Loucy (cell line): ENCODE measurements at regions not wholly inside any gene's neighbourhood (a gene's known extent, or its start where the extent isn't known, plus 50 kb on each side); places are given as distances from the start of the nearest gene placed in this dataset.

Experiments
- H2AFZ ChIP-seq: fragments of 200-600 bp; sonication (generic); 2 replicates; pipeline ENCODE4 v1.6.0; 2016; ENCODE audit warnings: antibody characterized with exemption, mild to moderate bottlenecking, low read length, moderate library complexity
- H3F3A ChIP-seq: fragments of 200-600 bp; 2 replicates; pipeline ENCODE4 v1.6.0; 2016; ENCODE audit warnings: antibody characterized with exemption, low read depth, mild to moderate bottlenecking
- H3K27me3 ChIP-seq: fragments of 200-600 bp; sonication (generic); 2 replicates; pipeline ENCODE4 v1.6.1; 2014; ENCODE audit warnings: low read length, mild to moderate bottlenecking; ENCODE audit not compliant: insufficient read depth, poor library complexity, severe bottlenecking
- H3K36me3 ChIP-seq: fragments of 200-600 bp; sonication (generic); 2 replicates; pipeline ENCODE4 v1.6.1; 2016; ENCODE audit warnings: low read length; ENCODE audit not compliant: insufficient read depth
- H3K4me1 ChIP-seq: fragments of 200-600 bp; sonication (generic); 2 replicates; pipeline ENCODE4 v1.5.1; 2014; ENCODE audit warnings: low read length, mild to moderate bottlenecking; ENCODE audit not compliant: insufficient read depth, poor library complexity, severe bottlenecking
- H3K4me2 ChIP-seq: fragments of 200-600 bp; sonication (generic); 2 replicates; pipeline ENCODE4 v1.6.0; 2014; ENCODE audit warnings: antibody characterized with exemption, low read length, low read depth, mild to moderate bottlenecking; ENCODE audit not compliant: poor library complexity, severe bottlenecking
- H3K4me3 ChIP-seq: fragments of 200-600 bp; sonication (generic); 2 replicates; pipeline ENCODE4 v1.5.1; 2014; ENCODE audit warnings: low read length, mild to moderate bottlenecking, mixed read lengths; ENCODE audit not compliant: poor library complexity, severe bottlenecking
- H3K79me2 ChIP-seq: fragments of 200-600 bp; sonication (generic); 2 replicates; pipeline ENCODE4 v1.6.1; 2014; ENCODE audit warnings: low read length; ENCODE audit not compliant: insufficient read depth
- H3K9ac ChIP-seq: fragments of 200-600 bp; sonication (generic); 2 replicates; pipeline ENCODE4 v1.6.0; 2014; ENCODE audit warnings: mild to moderate bottlenecking, low read depth, low read length, moderate library complexity; ENCODE audit not compliant: poor library complexity, severe bottlenecking
- H3K9me2 ChIP-seq: fragments of 200-600 bp; sonication (generic); replicated peaks from 2 replicates; pipeline ENCODE4 v1.6.1; 2016; ENCODE audit warnings: low read depth, low read length, mixed read lengths
- H3K9me3 ChIP-seq: fragments of 200-600 bp; sonication (generic); 2 replicates; pipeline ENCODE4 v1.6.1; 2014; ENCODE audit warnings: mild to moderate bottlenecking, antibody characterized with exemption, low read length, low read depth; ENCODE audit not compliant: insufficient read depth
- H4K20me1 ChIP-seq: fragments of 200-600 bp; sonication (generic); 2 replicates; pipeline ENCODE4 v1.6.0; 2014; ENCODE audit warnings: antibody characterized with exemption, low read length, mild to moderate bottlenecking; ENCODE audit not compliant: insufficient read depth, poor library complexity, severe bottlenecking
- EZH2phosphoT487 ChIP-seq: fragments of 200-600 bp; IDR thresholded peaks from 2 replicates; pipeline ENCODE4 v1.6.1; 2018; ENCODE audit warnings: antibody characterized with exemption, mild to moderate bottlenecking, moderate library complexity, borderline replicate concordance
- TF ChIP-seq, protein P1 (sequence below): fragments of 200-600 bp; sonication (generic); conservative IDR thresholded peaks from 2 replicates; pipeline ENCODE4 v1.5.1; 2014; ENCODE audit warnings: mild to moderate bottlenecking, antibody characterized with exemption, low read length

DNA sequence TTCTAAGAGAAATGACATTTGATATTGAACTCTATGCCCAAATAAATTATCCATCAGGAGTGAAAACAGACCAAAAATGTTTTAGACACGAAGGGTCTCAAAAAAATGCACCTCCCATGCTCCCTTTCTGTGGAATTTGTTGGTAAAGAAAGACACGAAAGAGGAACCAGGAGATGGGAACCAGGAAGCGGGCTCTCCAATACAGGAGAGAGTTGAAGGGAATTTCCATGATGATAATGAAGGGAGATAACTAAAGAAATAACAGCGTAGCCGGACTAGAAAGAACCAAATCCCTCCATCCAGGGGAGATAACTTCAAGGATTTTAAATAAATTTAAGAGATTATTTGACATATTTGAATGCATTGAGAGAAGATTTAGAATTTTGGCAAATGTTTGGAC lies 183.0 kb downstream of the DUSP6 start:
- Histone ChIP-seq H3K36me3 (no peaks in the 10 kb centered on the region), H3K4me1 (peaks cover 4% of the 10 kb centered on the region), H4K20me1 (no peaks in the 10 kb centered on the region), H3K4me2 (no peak overlapping the region), H3K9ac (no peak overlapping the region), H3K9me3 (no peaks in the 10 kb centered on the region), H3K79me2 (no peaks in the 10 kb centered on the region), H3K27me3 (no peaks in the 10 kb centered on the region), H3K9me2 (no peaks in the 10 kb centered on the region), H2AFZ (no peak overlapping the region), H3K4me3 (no peak overlapping the region), H3F3A (no peaks in the 10 kb centered on the region)
- TF ChIP-seq EZH2phosphoT487, result no peak
- TF ChIP-seq, protein P1, sequence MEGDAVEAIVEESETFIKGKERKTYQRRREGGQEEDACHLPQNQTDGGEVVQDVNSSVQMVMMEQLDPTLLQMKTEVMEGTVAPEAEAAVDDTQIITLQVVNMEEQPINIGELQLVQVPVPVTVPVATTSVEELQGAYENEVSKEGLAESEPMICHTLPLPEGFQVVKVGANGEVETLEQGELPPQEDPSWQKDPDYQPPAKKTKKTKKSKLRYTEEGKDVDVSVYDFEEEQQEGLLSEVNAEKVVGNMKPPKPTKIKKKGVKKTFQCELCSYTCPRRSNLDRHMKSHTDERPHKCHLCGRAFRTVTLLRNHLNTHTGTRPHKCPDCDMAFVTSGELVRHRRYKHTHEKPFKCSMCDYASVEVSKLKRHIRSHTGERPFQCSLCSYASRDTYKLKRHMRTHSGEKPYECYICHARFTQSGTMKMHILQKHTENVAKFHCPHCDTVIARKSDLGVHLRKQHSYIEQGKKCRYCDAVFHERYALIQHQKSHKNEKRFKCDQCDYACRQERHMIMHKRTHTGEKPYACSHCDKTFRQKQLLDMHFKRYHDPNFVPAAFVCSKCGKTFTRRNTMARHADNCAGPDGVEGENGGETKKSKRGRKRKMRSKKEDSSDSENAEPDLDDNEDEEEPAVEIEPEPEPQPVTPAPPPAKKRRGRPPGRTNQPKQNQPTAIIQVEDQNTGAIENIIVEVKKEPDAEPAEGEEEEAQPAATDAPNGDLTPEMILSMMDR, result no peak

- no peaks in the 10 kb centered on the region for H3K36me3 ChIP-seq
These were observed 184.3 kb downstream of the DUSP6 start for GRCh38 chr12:89167986-89168385.

DNA sequence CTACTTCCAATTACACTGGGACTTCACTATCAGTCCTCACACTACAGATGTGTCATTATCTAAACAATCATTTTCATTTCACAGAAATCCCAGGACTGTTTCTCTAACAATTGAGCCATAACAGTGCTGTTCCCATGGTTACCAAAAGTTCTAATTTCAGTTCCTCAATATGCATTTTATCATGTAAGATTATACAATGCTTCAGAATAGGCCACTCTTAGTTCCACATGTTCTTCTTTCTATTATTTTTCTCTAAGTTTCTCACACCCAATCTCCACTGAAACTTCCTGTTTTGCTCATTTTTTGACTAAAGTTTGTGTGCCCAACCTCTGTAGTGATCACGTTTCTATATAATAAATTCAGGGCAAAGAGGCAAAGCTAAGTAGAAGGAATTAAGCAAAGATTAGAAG lies 185.8 kb downstream of the DUSP6 start:
- no peaks in the 10 kb centered on the region for H4K20me1 ChIP-seq
- H3K4me1 ChIP-seq, result peaks cover 27% of the 10 kb centered on the region
- no peak overlapping the region for H3K4me2 ChIP-seq
- no peak overlapping the region for H3K4me3 ChIP-seq
- no peaks in the 10 kb centered on the region for H3K36me3 ChIP-seq
- no peaks in the 10 kb centered on the region for H3K9me3 ChIP-seq
- TF ChIP-seq, protein P1, result no peak
- TF ChIP-seq EZH2phosphoT487, result no peak
- H3K9ac ChIP-seq, result no peak overlapping the region
- no peak overlapping the region; the same call in 1 of the 2 replicates for H2AFZ ChIP-seq
- no peaks in the 10 kb centered on the region for H3K27me3 ChIP-seq
- H3K79me2 ChIP-seq, result no peaks in the 10 kb centered on the region
- H3K9me2 ChIP-seq, result no peaks in the 10 kb centered on the region
- no peaks in the 10 kb centered on the region for H3F3A ChIP-seq

More at GRCh38 chr12:89167986-89168385, 184.3 kb downstream of the DUSP6 start:
- no peak overlapping the region for H3K4me2 ChIP-seq
- H3K27me3 ChIP-seq, result no peaks in the 10 kb centered on the region
- H4K20me1 ChIP-seq, result no peaks in the 10 kb centered on the region
- H3F3A ChIP-seq, result no peaks in the 10 kb centered on the region
- TF ChIP-seq, protein P1, result no peak
- no peak for TF ChIP-seq EZH2phosphoT487
- no peak overlapping the region for H3K4me3 ChIP-seq
- H2AFZ ChIP-seq, result no peak overlapping the region
- peaks cover 17% of the 10 kb centered on the region for H3K4me1 ChIP-seq
- no peak overlapping the region for H3K9ac ChIP-seq
- no peaks in the 10 kb centered on the region for H3K9me2 ChIP-seq
- H3K9me3 ChIP-seq, result no peaks in the 10 kb centered on the region
- no peaks in the 10 kb centered on the region for H3K79me2 ChIP-seq
